OCI-LY1 (cell line): ENCODE measurements at regions not wholly inside any gene's neighbourhood (a gene's known extent, or its start where the extent isn't known, plus 50 kb on each side); places are given as distances from the start of the nearest gene placed in this dataset.

ENCODE experiments used
- H2AFZ ChIP-seq: fragments of 200-600 bp; sonication (generic), shearing (Covaris generic); 2 replicates; pipeline ENCODE4 v1.6.0; 2014; ENCODE audit warnings: antibody characterized with exemption, mild to moderate bottlenecking, low read length
- H3F3A ChIP-seq: fragments of 200-600 bp; sonication (generic), shearing (Covaris generic); 2 replicates; pipeline ENCODE4 v1.6.0; 2014; ENCODE audit warnings: mild to moderate bottlenecking, antibody characterized with exemption, low read length, moderate library complexity; ENCODE audit not compliant: insufficient read depth
- H3K27ac ChIP-seq: fragments of 200-600 bp; sonication (generic); 2 replicates; pipeline ENCODE4 v1.5.1; 2014; ENCODE audit warnings: low read length, mixed run types, mild to moderate bottlenecking, low read depth; ENCODE audit not compliant: poor library complexity, severe bottlenecking
- H3K27me3 ChIP-seq: fragments of 200-600 bp; sonication (generic); 2 replicates; pipeline ENCODE4 v1.6.0; 2014; ENCODE audit warnings: antibody characterized with exemption, mild to moderate bottlenecking, low read length, moderate library complexity; ENCODE audit not compliant: insufficient read depth
- H3K36me3 ChIP-seq: fragments of 200-600 bp; sonication (generic); 2 replicates; pipeline ENCODE4 v1.6.1; 2014; ENCODE audit warnings: mild to moderate bottlenecking, antibody characterized with exemption, low read length, moderate library complexity, mixed read lengths; ENCODE audit not compliant: insufficient read depth
- H3K4me1 ChIP-seq: fragments of 200-600 bp; sonication (generic); 2 replicates; pipeline ENCODE4 v1.5.1; 2014; ENCODE audit warnings: mild to moderate bottlenecking, low read length, moderate library complexity; ENCODE audit not compliant: insufficient read depth, severe bottlenecking
- H3K4me2 ChIP-seq: fragments of 200-600 bp; sonication (generic), shearing (Covaris generic); 2 replicates; pipeline ENCODE4 v1.6.1; 2014; ENCODE audit warnings: low read length
- H3K4me3 ChIP-seq: fragments of 200-600 bp; sonication (generic); 2 replicates; pipeline ENCODE4 v1.5.1; 2014; ENCODE audit warnings: low read length, low read depth, mild to moderate bottlenecking, mixed read lengths; ENCODE audit not compliant: poor library complexity, severe bottlenecking
- H3K79me2 ChIP-seq: fragments of 200-600 bp; shearing (Covaris generic); 2 replicates; pipeline ENCODE4 v1.6.1; 2016; ENCODE audit warnings: mixed run types, low read length, mixed read lengths; ENCODE audit not compliant: insufficient read depth
- H3K9ac ChIP-seq: fragments of 200-600 bp; sonication (generic), shearing (Covaris generic); 2 replicates; pipeline ENCODE4 v1.6.1; 2014; ENCODE audit warnings: mild to moderate bottlenecking, low read length, mixed read lengths
- H3K9me2 ChIP-seq: fragments of 200-600 bp; sonication (generic), shearing (Covaris generic); 2 replicates; pipeline ENCODE4 v1.6.1; 2014; ENCODE audit warnings: low read depth, mild to moderate bottlenecking, low read length, mixed read lengths
- H3K9me3 ChIP-seq: fragments of 200-600 bp; shearing (Covaris generic); 2 replicates; pipeline ENCODE4 v1.6.1; 2014; ENCODE audit warnings: low read length, mixed read lengths
- H4K20me1 ChIP-seq: fragments of 200-600 bp; sonication (generic), shearing (Covaris generic); 2 replicates; pipeline ENCODE4 v1.6.0; 2016; ENCODE audit warnings: mild to moderate bottlenecking, low read length; ENCODE audit not compliant: insufficient read depth
- EZH2 ChIP-seq: fragments of 200-600 bp; sonication (generic), shearing (Covaris generic); IDR thresholded peaks from 2 replicates; pipeline ENCODE4 v1.8.0; 2017; ENCODE audit warnings: borderline replicate concordance, mixed run types, mild to moderate bottlenecking, antibody characterized with exemption, low read length, moderate library complexity, mixed read lengths
- TF ChIP-seq, protein P1 (sequence below): fragments of 200-600 bp; sonication (generic), shearing (Covaris generic); IDR thresholded peaks from 2 replicates; pipeline ENCODE4 v1.5.1; 2017; ENCODE audit warnings: mild to moderate bottlenecking, antibody characterized with exemption, low read length, moderate library complexity, mixed read lengths

DNA sequence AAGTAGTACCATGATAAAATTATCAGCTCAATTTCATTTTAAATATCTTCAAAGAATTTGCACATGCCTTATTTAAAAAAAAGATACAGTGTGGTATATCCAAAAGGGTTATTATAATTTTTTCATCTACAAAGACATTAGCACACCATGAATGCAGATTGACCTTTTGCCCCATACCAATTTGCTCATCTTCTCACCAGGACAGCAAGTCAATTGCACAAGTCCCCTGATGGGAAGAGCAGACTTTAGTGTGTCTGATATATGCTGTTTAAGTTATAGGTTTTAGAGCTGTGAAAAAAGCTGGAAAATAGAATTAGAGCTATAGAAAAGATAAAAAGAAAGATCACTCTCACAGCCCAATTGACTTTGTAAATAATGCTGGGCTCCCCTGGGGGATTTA lies 325.8 kb upstream of the CDH6 start:
- Histone ChIP-seq H3K36me3 (no peaks in the 10 kb centered on the region), H3K4me1 (no peaks in the 10 kb centered on the region), H3K9ac (no peak overlapping the region), H3F3A (no peaks in the 10 kb centered on the region), H3K4me2 (no peak overlapping the region), H3K4me3 (no peak overlapping the region), H3K27me3 (no peaks in the 10 kb centered on the region), H4K20me1 (no peaks in the 10 kb centered on the region), H2AFZ (no peak overlapping the region), H3K27ac (no peak overlapping the region), H3K9me3 (no peaks in the 10 kb centered on the region), H3K9me2 (no peaks in the 10 kb centered on the region), H3K79me2 (no peaks in the 10 kb centered on the region)
- TF ChIP-seq EZH2, result no peak
- TF ChIP-seq, protein P1, sequence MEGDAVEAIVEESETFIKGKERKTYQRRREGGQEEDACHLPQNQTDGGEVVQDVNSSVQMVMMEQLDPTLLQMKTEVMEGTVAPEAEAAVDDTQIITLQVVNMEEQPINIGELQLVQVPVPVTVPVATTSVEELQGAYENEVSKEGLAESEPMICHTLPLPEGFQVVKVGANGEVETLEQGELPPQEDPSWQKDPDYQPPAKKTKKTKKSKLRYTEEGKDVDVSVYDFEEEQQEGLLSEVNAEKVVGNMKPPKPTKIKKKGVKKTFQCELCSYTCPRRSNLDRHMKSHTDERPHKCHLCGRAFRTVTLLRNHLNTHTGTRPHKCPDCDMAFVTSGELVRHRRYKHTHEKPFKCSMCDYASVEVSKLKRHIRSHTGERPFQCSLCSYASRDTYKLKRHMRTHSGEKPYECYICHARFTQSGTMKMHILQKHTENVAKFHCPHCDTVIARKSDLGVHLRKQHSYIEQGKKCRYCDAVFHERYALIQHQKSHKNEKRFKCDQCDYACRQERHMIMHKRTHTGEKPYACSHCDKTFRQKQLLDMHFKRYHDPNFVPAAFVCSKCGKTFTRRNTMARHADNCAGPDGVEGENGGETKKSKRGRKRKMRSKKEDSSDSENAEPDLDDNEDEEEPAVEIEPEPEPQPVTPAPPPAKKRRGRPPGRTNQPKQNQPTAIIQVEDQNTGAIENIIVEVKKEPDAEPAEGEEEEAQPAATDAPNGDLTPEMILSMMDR, result no peak

GRCh38 chr5:30866142-30866541 lies 327.3 kb upstream of the CDH6 start:
- H3K9me2 ChIP-seq, result no peaks in the 10 kb centered on the region
- no peaks in the 10 kb centered on the region for H3K9me3 ChIP-seq
- no peak overlapping the region for H3K27ac ChIP-seq
- no peaks in the 10 kb centered on the region for H3K4me1 ChIP-seq
- no peaks in the 10 kb centered on the region for H3K27me3 ChIP-seq
- no peaks in the 10 kb centered on the region for H3K79me2 ChIP-seq
- H3K36me3 ChIP-seq, result no peaks in the 10 kb centered on the region
- H3K4me3 ChIP-seq, result no peak overlapping the region
- H4K20me1 ChIP-seq, result no peaks in the 10 kb centered on the region
- H3K9ac ChIP-seq, result no peak overlapping the region
- no peak overlapping the region for H2AFZ ChIP-seq
- no peak overlapping the region for H3K4me2 ChIP-seq
- no peaks in the 10 kb centered on the region for H3F3A ChIP-seq
- TF ChIP-seq EZH2, result no peak
- TF ChIP-seq, protein P1, result no peak

DNA sequence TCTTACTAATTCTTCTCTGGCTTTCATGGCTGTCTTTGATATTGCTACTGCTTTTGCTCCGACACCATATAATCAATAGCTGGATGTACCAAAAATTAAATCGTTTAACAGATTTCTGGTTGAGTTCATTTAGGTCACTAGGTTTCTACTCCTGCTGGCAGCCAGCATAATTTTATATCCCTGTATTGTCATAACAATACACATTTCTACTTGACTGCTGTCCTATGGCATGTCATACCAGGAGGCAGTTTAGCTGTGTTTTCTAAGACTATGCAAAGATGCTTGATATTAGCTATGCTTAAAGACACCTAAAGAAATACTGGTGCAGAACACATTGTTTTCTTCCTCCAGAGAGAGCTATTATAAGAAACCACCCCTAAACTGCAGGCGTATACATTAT lies 337.2 kb upstream of the CDH6 start:
- H3K27ac ChIP-seq, result no peak overlapping the region
- TF ChIP-seq, protein P1, result no peak
- TF ChIP-seq EZH2, result no peak
- no peak overlapping the region for H3K4me2 ChIP-seq
- no peaks in the 10 kb centered on the region for H3K27me3 ChIP-seq
- no peak overlapping the region for H2AFZ ChIP-seq
- H3K79me2 ChIP-seq, result no peaks in the 10 kb centered on the region
- H3K9me3 ChIP-seq, result no peaks in the 10 kb centered on the region
- H3F3A ChIP-seq, result no peaks in the 10 kb centered on the region
- no peaks in the 10 kb centered on the region for H4K20me1 ChIP-seq
- H3K36me3 ChIP-seq, result no peaks in the 10 kb centered on the region
- no peak overlapping the region for H3K4me3 ChIP-seq
- H3K9ac ChIP-seq, result no peak overlapping the region
- no peaks in the 10 kb centered on the region for H3K9me2 ChIP-seq
- no peaks in the 10 kb centered on the region for H3K4me1 ChIP-seq
